HS-5 (cell line): ENCODE measurements at regions not wholly inside any gene's neighbourhood (a gene's known extent, or its start where the extent isn't known, plus 50 kb on each side); places are given as distances from the start of the nearest gene placed in this dataset.

ENCODE experiments used
- DNase-seq: peaks from one replicate; pipeline ENCODE4 v3.0.0-alpha.2; 2012; ENCODE audit warnings: low read depth

DNA sequence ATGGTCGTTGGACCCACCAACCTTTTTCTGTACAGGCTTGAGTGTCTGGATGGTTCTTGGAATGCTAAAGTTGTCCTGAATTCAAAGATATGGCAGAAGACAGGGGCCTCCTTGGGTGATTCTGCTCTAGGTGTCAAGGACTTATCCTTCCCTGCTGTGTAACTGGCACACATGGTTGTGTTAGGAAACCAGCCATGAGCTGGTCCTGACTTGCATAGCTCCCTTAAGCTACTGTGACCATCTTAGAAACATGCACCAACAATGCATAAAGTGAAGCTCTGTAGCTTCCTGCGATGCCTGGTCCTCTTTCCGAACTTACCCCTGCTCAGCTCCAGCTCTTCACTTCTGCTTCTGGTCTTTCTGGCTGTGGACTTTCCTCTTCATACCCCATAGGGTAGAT lies 224.6 kb downstream of the TLE4 start:
- DNase-seq = no peak

DNA sequence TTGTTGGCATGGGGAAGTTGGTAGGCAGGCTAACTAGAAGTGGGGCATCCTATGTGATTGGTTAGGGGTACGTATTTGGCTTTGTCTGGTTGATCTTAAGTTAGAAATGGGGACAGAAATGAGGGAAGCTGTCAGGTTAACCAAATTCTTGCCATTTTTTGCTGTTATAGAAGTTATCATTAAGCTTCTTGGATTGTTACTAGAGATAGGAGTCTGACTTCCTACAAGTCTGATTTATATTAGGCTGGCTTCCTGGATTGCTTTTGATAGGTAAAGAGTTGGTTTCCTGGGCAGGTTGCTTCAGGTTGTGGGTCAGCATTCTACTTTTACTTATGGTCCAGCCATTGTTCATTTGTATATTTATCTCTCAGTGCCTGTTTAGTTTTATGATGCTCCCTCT lies 216.9 kb downstream of the TLE4 start:
- DNase-seq = no peak

- DNase-seq = no peak
Measured at GRCh38 chr9:79781263-79781662, 209.5 kb downstream of the TLE4 start.

- DNase-seq = no peak
Measured at GRCh38 chr9:79780559-79780958, 208.8 kb downstream of the TLE4 start.

DNA sequence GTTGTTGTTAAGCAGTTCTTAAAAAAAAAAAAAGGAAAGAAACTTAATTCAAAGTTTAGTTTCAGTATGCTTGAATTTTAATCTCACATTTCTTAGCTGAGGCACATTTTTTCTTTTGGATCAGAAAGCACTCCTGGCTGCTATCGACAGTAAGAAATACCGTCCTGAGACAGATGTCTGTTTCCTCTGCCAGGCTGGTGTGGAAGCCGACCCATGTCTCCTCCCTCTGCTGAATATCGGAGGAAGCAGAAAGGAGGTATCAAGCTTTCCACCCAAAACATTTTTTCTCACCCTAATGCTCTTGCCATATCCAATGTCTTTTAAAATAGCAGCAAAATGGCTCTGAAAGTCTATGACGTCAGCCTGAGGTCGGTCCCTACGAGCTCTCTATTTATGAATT lies 208.1 kb downstream of the TLE4 start:
- no peak for DNase-seq

DNA sequence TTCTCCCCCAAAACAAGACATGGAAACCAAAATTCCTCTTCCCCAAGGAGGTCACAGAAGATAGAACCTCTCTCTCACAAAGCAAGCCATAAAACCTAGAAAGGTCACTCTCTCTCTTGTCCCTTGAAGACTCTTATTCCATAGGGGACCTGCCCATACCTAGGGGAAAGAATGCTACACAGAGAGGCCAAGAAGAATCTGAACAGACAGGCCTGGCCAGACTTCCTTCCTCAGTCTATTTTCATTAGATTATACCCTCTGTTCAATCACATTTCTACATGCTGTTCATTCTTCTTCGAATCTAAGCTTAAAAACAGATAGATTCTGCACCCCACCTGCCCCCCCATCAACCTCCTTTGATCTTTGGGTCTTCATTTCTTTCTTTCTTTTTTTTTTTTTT lies 206.8 kb downstream of the TLE4 start:
- DNase-seq = no peak

- DNase-seq = no peak
Measured at GRCh38 chr9:79776581-79776980, 204.8 kb downstream of the TLE4 start.
